ENCODE measurements at regions not wholly inside any gene's neighbourhood (a gene's known extent, or its start where the extent isn't known, plus 50 kb on each side); places are given as distances from the start of the nearest gene placed in this dataset.
"Not testable (repeated sequence)": the region's sequence is repeated elsewhere in the genome, so short reads cannot be mapped to it uniquely, and the experiment has no call there.

- not testable (repeated sequence) for DNase-seq (ENCODE audit: extremely low read depth, low read depth)
Measured at GRCh38 chr16:22572331-22573224, 61.9 kb downstream of the NPIPB5 start.

- not testable (repeated sequence) for DNase-seq (ENCODE audit: extremely low read depth, low read depth)
Measured at GRCh38 chr16:22573225-22573530, 62.5 kb downstream of the NPIPB5 start.

GRCh38 chr16:22576506-22576905 lies 65.8 kb downstream of the NPIPB5 start:
- DNase-seq (ENCODE audit: extremely low read depth, low read depth): not testable (repeated sequence)

- DNase-seq (ENCODE audit: extremely low read depth, low read depth): not testable (repeated sequence)
Measured at GRCh38 chr16:22583195-22583594, 72.5 kb downstream of the NPIPB5 start.

GRCh38 chr16:22584459-22584858 lies 73.8 kb downstream of the NPIPB5 start:
- not testable (repeated sequence) for DNase-seq (ENCODE audit: extremely low read depth, low read depth)

- DNase-seq (ENCODE audit: extremely low read depth, low read depth): not testable (repeated sequence)
Measured at GRCh38 chr16:22584941-22585340, 74.2 kb downstream of the NPIPB5 start.

- DNase-seq (ENCODE audit: extremely low read depth, low read depth): not testable (repeated sequence)
Measured at GRCh38 chr16:22585431-22585830, 74.7 kb downstream of the NPIPB5 start.

- not testable (repeated sequence) for DNase-seq (ENCODE audit: extremely low read depth, low read depth)
Measured at GRCh38 chr16:22586732-22587131, 76.0 kb downstream of the NPIPB5 start.

- not testable (repeated sequence) for DNase-seq (ENCODE audit: extremely low read depth, low read depth)
Measured at GRCh38 chr16:22589757-22590156, 79.1 kb downstream of the NPIPB5 start.

- DNase-seq (ENCODE audit: extremely low read depth, low read depth): not testable (repeated sequence)
Measured at GRCh38 chr16:22596445-22597045, 85.9 kb downstream of the NPIPB5 start.

- DNase-seq (ENCODE audit: extremely low read depth, low read depth): not testable (repeated sequence)
Measured at GRCh38 chr16:22603744-22604143, 93.1 kb downstream of the NPIPB5 start.

GRCh38 chr16:22606619-22607018 lies 95.9 kb downstream of the NPIPB5 start:
- DNase-seq (ENCODE audit: extremely low read depth, low read depth): not testable (repeated sequence)

- DNase-seq (ENCODE audit: extremely low read depth, low read depth): not testable (repeated sequence)
Measured at GRCh38 chr16:22609798-22610197, 99.1 kb downstream of the NPIPB5 start.

GRCh38 chr16:22611128-22611527 lies 100.4 kb downstream of the NPIPB5 start:
- not testable (repeated sequence) for DNase-seq (ENCODE audit: extremely low read depth, low read depth)

- no peak for DNase-seq (ENCODE audit: extremely low read depth, low read depth)
- no peak for TF ChIP-seq CTCF (IDR thresholded peaks at IDR 0.05; ENCODE audit: low read depth, low read length)
Measured at GRCh38 chr16:22614271-22614947, 103.7 kb downstream of the NPIPB5 start.

All from AG09319 (cell line).